HepG2 (cell line): ENCODE measurements at regions not wholly inside any gene's neighbourhood (a gene's known extent, or its start where the extent isn't known, plus 50 kb on each side); places are given as distances from the start of the nearest gene placed in this dataset.

Source experiments
- ATAC-seq: fragments of 200-7000 bp; cut with Tn5 transposase; 3 replicates; pipeline ENCODE4 v1.9.1; 2020; ENCODE audit warnings: mild to moderate bottlenecking, moderate library complexity
- BruUV-seq: library from RNA; stranded (reverse); fragments of 400-500 nt; replicated peaks from 2 replicates; lab custom pipeline; 2021; lab: Mats Ljungman, UMichigan
- CTCF ChIA-PET: fragments of 300-600 bp; formaldehyde crosslinking; extraction: SDS; loops from one replicate; lab custom pipeline; 2021; ENCODE audit warnings: low total read pairs, inconsistent platforms, low intra/inter-chr PET ratio; lab: Yijun Ruan, JAX
- POLR2A ChIA-PET: fragments of 350-600 bp; sonication (Branson Sonifier 250); formaldehyde crosslinking; loops from one replicate; lab custom pipeline; 2020; ENCODE audit warnings: antibody characterized with exemption, inconsistent platforms; lab: Yijun Ruan, JAX
- DNase-seq: peaks from one replicate; pipeline ENCODE4 v3.0.0-alpha.2; 2015; ENCODE audit warnings: low spot score
- FAIRE-seq: peaks from 3 replicates; lab custom pipeline; 2011; peaks lifted over from hg19 to GRCh38; lab: Jason Lieb, UNC
- H2AFZ ChIP-seq: one replicate; pipeline ENCODE4 v1.6.1; 2011; ENCODE audit warnings: low read length, inconsistent platforms
- H3K27ac ChIP-seq: fragments of 300-600 bp; 3 replicates; pipeline ENCODE4 v1.8.0; 2011; ENCODE audit warnings: mixed run types, mild to moderate bottlenecking, mixed read lengths, low read length, inconsistent platforms; ENCODE audit not compliant: insufficient read depth; ENCODE audit errors: extremely low read length
- H3K27me3 ChIP-seq, 2 experiments: fragments of 200-600 bp in 1 of 2; 2 replicates in 1 of 2; 3 replicates in 1 of 2; pipeline versions ENCODE4 v1.6.0 to v1.8.0; 2011; ENCODE audit warnings: low read length in 2 of 2, mild to moderate bottlenecking in 2 of 2, moderate library complexity in 2 of 2, inconsistent platforms in 1 of 2; ENCODE audit not compliant: insufficient read depth in 2 of 2, control insufficient read depth in 1 of 2
- H3K36me3 ChIP-seq, 2 experiments: fragments of 200-600 bp in 1 of 2; replicated peaks in 1 of 2; 2 replicates in 1 of 2; 3 replicates in 1 of 2; pipeline versions ENCODE4 v1.5.1 to v1.8.0; 2011; ENCODE audit warnings: low read length in 2 of 2, inconsistent platforms in 1 of 2; ENCODE audit not compliant: insufficient read depth in 2 of 2, control insufficient read depth in 1 of 2
- H3K4me1 ChIP-seq: 2 replicates; pipeline ENCODE4 v1.5.1; 2012; ENCODE audit warnings: low read length, inconsistent platforms; ENCODE audit not compliant: insufficient read depth
- H3K4me2 ChIP-seq: 2 replicates; pipeline ENCODE4 v1.6.0; 2011; ENCODE audit warnings: low read depth, low read length, inconsistent platforms
- H3K4me3 ChIP-seq, 3 experiments: fragments of 200-600 bp in 1 of 3; sonication (generic), shearing (Covaris generic) in 1 of 3; replicated peaks in 1 of 3; 2 replicates each; pipeline ENCODE4 v1.5.1; 2011 to 2016; ENCODE audit warnings: low read length in 3 of 3, inconsistent platforms in 2 of 3, low read depth in 2 of 3, mild to moderate bottlenecking in 2 of 3, control low read depth in 1 of 3, mixed read lengths in 1 of 3; ENCODE audit not compliant: insufficient read depth in 1 of 3
- H3K79me2 ChIP-seq: one replicate; pipeline ENCODE4 v1.6.1; 2011; ENCODE audit warnings: low read length, inconsistent platforms; ENCODE audit not compliant: insufficient read depth
- H3K9ac ChIP-seq: 2 replicates; pipeline ENCODE4 v1.6.0; 2011; ENCODE audit warnings: mild to moderate bottlenecking, low read depth, low read length, inconsistent platforms; ENCODE audit not compliant: insufficient read depth
- H3K9me3 ChIP-seq: 2 replicates; pipeline ENCODE4 v1.5.1; 2012; ENCODE audit warnings: mild to moderate bottlenecking, low read length
- H4K20me1 ChIP-seq: 2 replicates; pipeline ENCODE4 v1.6.0; 2011; ENCODE audit warnings: inconsistent platforms, mild to moderate bottlenecking, low read length, moderate library complexity; ENCODE audit not compliant: insufficient read depth
- FOXC1 ChIP-seq: sonication (generic); formaldehyde crosslinking; IDR thresholded peaks from 2 replicates; pipeline ENCODE4 v1.8.0; 2022; ENCODE audit warnings: mild to moderate bottlenecking, missing genetic modification reagents, borderline replicate concordance
- GLI4 ChIP-seq: sonication (generic); formaldehyde crosslinking; IDR thresholded peaks from 2 replicates; pipeline ENCODE4 v1.5.1; 2020; ENCODE audit warnings: missing genetic modification reagents, mild to moderate bottlenecking, moderate library complexity, borderline replicate concordance
- MAF1 ChIP-seq: sonication (generic); formaldehyde crosslinking; IDR thresholded peaks from 2 replicates; pipeline ENCODE4 v1.5.0; 2020; ENCODE audit warnings: missing genetic modification reagents, borderline replicate concordance
- NFE2 ChIP-seq: sonication (generic); formaldehyde crosslinking; IDR thresholded peaks from 2 replicates; pipeline ENCODE4 v1.4.0; 2020; ENCODE audit warnings: missing genetic modification reagents
- PRMT3 ChIP-seq: sonication (generic); formaldehyde crosslinking; IDR thresholded peaks from 2 replicates; pipeline ENCODE4 v1.8.1; 2022; ENCODE audit warnings: low read depth, mild to moderate bottlenecking, moderate library complexity, missing genetic modification reagents, borderline replicate concordance
- RNF2 ChIP-seq: fragments of 450-650 bp; conservative IDR thresholded peaks from 2 replicates; pipeline ENCODE4 v1.6.1; 2016; ENCODE audit warnings: low read depth
- ZFP1 ChIP-seq: IDR thresholded peaks from 2 replicates; pipeline ENCODE4 v1.6.1; 2016
- ZNF224 ChIP-seq: sonication (generic); formaldehyde crosslinking; IDR thresholded peaks from 2 replicates; pipeline ENCODE4 v1.5.0; 2020; ENCODE audit warnings: mild to moderate bottlenecking, missing genetic modification reagents
- ZNF589 ChIP-seq: sonication (generic); formaldehyde crosslinking; conservative IDR thresholded peaks from 2 replicates; pipeline ENCODE4 v1.8.0; 2022; ENCODE audit warnings: mild to moderate bottlenecking, moderate library complexity, missing genetic modification reagents
- ZNF839 ChIP-seq: sonication (generic); formaldehyde crosslinking; IDR thresholded peaks from 2 replicates; pipeline ENCODE4 v1.4.0; 2020; ENCODE audit warnings: missing genetic modification reagents, mild to moderate bottlenecking, borderline replicate concordance
- WGBS: methylation state at CpG from one replicate; pipeline ENCODE4 v1.1.6; 2017; ENCODE audit warnings: low lambda C conversion rate; 5-methylcytosine and 5-hydroxymethylcytosine counted together
- in situ Hi-C: cut with HindIII; loops from 2 replicates; pipeline ENCODE4 v1.10.0; 2017; ENCODE audit warnings: low pct_unique_long_range_greater_than_20kb; ENCODE audit not compliant: extremely low pct_ligation_motif_present
- intact Hi-C: fragments of 100-400 bp; cut with micrococcal nuclease; formaldehyde crosslinking; loops from one replicate; pipeline ENCODE4 v1.10.0; 2022; ENCODE audit not compliant: unreplicated experiment
- TF ChIP-seq, protein P1 (sequence below): sonication (generic); formaldehyde crosslinking; IDR thresholded peaks from 2 replicates; pipeline ENCODE4 v1.4.0; 2020; ENCODE audit warnings: missing genetic modification reagents

DNA sequence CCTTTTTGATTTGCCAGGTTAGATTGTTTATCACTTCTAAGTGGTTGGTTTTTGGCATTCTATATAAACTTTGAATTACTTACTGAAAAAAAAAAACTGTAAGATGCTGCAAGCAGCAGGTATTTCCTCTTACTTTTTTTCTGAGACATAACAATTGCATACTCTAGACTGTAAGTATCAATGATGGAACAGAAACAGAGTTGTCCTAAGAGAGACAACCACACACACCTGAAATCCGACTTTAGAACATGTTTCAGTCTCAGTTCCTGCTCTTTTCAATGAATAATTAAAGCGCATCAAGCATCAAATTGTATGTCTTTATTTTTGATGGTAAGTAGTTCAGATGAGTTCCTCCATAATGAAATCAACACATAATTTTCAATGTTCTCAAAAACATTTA lies 105.3 kb upstream of the KHDRBS2 start:
- in situ Hi-C loops: no loop called here
- no TSS peak for BruUV-seq
- H3K4me3 ChIP-seq: no peak overlapping the region
- no peaks in the 10 kb centered on the region; a peak in 1 of 5 replicates for H3K27me3 ChIP-seq
- WGBS: 36% methylated on average over 2 of the region's 2 CpGs
- intact Hi-C loops: no loop called here
- H3K79me2 ChIP-seq: no peaks in the 10 kb centered on the region
- no peak overlapping the region for H2AFZ ChIP-seq
- FAIRE-seq (no peak), DNase-seq (no peak)
- CTCF ChIA-PET: no interaction called here
- H3K4me1 ChIP-seq: no peaks in the 10 kb centered on the region
- POLR2A ChIA-PET: no interaction called here
- H3K27ac ChIP-seq: no peak overlapping the region
- no peak overlapping the region for H3K4me2 ChIP-seq
- TF ChIP-seq, protein P1, sequence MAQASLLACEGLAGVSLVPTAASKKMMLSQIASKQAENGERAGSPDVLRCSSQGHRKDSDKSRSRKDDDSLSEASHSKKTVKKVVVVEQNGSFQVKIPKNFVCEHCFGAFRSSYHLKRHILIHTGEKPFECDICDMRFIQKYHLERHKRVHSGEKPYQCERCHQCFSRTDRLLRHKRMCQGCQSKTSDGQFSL (CRISPR knock-in tag): no peak
- TF ChIP-seq ZFP1 (no peak), MAF1 (CRISPR knock-in tag) (no peak), GLI4 (CRISPR knock-in tag) (no peak), NFE2 (CRISPR knock-in tag) (no peak), ZNF839 (CRISPR knock-in tag) (no peak), RNF2 (no peak), FOXC1 (CRISPR knock-in tag) (no peak), PRMT3 (CRISPR knock-in tag) (no peak)
- TF ChIP-seq, all 625 proteins: peak for 0
- ATAC-seq: no peak
- Histone ChIP-seq H4K20me1 (no peaks in the 10 kb centered on the region), H3K9ac (no peak overlapping the region), H3K9me3 (no peaks in the 10 kb centered on the region), H3K36me3 (no peaks in the 10 kb centered on the region)

DNA sequence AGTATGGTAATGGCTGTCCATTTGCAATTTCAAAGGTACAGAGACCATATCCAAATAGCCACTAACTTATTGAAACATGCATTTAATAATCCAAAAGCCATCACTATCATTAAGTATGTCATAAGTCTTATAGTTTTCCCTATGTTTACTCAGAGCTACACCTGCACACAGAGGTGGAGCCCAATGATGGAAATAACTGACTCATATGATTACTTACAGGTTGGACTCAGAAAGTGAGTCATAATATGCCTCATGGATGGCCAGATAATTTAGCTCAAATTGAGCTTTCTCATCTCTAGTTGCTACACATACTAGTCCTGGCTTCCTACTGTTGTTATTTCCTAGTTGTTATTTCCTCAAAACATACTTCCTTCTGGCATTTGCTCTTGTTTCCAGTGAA lies 104.4 kb upstream of the KHDRBS2 start:
- Histone ChIP-seq H3K4me1 (no peaks in the 10 kb centered on the region), H3K9ac (no peak overlapping the region), H3K9me3 (no peaks in the 10 kb centered on the region), H4K20me1 (no peaks in the 10 kb centered on the region), H3K27ac (no peak overlapping the region)
- in situ Hi-C loops: no loop called here
- POLR2A ChIA-PET: no interaction called here
- BruUV-seq: no TSS peak
- no peak for DNase-seq
- TF ChIP-seq ZNF589 (CRISPR knock-in tag): no peak
- no peak for TF ChIP-seq ZNF224
- TF ChIP-seq, all 625 proteins: peak for 0
- H3K4me3 ChIP-seq: no peak overlapping the region
- CTCF ChIA-PET: no interaction called here
- H3K36me3 ChIP-seq: no peaks in the 10 kb centered on the region
- intact Hi-C loops: no loop called here
- no peak overlapping the region for H2AFZ ChIP-seq
- ATAC-seq (no peak), FAIRE-seq (no peak)
- no peaks in the 10 kb centered on the region; a peak in 1 of 5 replicates for H3K27me3 ChIP-seq
- no peaks in the 10 kb centered on the region for H3K79me2 ChIP-seq
- no peak overlapping the region for H3K4me2 ChIP-seq
